ENCODE measurements at regions not wholly inside any gene's neighbourhood (a gene's known extent, or its start where the extent isn't known, plus 50 kb on each side); places are given as distances from the start of the nearest gene placed in this dataset.

- TF ChIP-seq, protein P1, sequence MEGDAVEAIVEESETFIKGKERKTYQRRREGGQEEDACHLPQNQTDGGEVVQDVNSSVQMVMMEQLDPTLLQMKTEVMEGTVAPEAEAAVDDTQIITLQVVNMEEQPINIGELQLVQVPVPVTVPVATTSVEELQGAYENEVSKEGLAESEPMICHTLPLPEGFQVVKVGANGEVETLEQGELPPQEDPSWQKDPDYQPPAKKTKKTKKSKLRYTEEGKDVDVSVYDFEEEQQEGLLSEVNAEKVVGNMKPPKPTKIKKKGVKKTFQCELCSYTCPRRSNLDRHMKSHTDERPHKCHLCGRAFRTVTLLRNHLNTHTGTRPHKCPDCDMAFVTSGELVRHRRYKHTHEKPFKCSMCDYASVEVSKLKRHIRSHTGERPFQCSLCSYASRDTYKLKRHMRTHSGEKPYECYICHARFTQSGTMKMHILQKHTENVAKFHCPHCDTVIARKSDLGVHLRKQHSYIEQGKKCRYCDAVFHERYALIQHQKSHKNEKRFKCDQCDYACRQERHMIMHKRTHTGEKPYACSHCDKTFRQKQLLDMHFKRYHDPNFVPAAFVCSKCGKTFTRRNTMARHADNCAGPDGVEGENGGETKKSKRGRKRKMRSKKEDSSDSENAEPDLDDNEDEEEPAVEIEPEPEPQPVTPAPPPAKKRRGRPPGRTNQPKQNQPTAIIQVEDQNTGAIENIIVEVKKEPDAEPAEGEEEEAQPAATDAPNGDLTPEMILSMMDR (IDR thresholded peaks at IDR 0.05): no peak
- no peak for TF ChIP-seq POLR2AphosphoS5 (IDR thresholded peaks at IDR 0.05)
These were observed 690.1 kb upstream of the KLHL1 start for GRCh38 chr13:70798385-70798784.

Measured in sigmoid colon (tissue), 4 donors.